ENCODE measurements at regions not wholly inside any gene's neighbourhood (a gene's known extent, or its start where the extent isn't known, plus 50 kb on each side); places are given as distances from the start of the nearest gene placed in this dataset.
"Not testable (repeated sequence)": the region's sequence is repeated elsewhere in the genome, so short reads cannot be mapped to it uniquely, and the experiment has no call there.

DNA sequence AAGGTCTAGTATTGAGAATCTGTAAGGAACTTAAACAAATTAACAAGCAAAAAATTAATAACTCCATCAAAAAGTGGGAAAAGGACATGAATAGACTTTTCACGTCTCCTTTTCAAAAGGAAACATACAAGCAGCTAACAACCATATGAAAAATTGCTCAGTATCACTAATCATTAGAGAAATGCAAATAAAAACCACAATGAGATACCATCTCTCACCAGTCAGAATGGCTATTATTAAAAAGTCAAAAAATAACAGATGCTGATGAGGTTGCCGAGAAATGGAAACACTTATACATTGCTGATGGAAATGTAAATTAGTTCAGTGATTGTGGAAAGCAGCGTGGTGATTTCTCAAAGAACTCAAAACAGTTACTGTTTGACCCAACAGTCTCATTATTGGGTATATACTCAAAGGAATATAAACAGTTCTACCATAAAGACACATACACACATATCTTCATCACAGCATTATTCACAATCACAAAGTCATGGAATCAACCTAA is 410.4 kb upstream of the SMIM31 start:
- DNase-seq: no peak

DNA sequence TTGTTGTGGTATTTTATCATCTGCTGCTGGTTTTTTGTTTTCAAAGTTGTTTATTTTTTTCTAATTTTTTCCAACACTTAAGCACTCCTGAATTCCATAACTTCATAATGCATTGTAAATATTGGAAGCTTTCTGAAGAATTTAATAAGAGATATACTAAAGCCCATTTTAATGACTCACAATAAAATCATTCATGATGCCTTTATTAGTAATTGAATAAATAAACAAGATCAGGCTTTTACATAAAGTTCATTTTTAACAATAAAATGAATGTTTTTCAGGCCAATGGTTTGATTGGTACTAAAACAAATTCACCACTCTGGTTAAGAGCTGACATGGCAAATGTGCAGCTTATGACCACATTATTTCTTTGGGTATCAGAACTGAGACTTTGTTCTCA is 408.2 kb upstream of the SMIM31 start:
- no peak for DNase-seq

DNA sequence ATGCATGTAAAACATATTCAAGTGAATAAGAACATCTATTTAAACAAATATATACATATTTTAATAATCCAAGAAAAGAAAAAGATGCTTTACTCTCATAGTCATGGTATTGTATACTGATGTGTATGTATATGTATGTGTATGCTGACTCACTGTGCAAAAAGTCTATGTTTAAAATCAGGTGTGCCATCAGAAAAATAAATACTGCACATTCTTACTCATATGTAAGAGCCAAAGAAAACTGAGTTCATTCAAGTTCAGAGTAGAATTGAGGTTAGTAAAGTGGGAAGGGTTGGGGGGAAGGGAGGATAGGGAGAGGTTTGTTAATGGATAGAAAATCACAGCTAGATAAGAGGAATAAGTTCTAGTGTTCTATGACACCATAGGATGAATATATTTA is 403.9 kb upstream of the SMIM31 start:
- DNase-seq: no peak

DNA sequence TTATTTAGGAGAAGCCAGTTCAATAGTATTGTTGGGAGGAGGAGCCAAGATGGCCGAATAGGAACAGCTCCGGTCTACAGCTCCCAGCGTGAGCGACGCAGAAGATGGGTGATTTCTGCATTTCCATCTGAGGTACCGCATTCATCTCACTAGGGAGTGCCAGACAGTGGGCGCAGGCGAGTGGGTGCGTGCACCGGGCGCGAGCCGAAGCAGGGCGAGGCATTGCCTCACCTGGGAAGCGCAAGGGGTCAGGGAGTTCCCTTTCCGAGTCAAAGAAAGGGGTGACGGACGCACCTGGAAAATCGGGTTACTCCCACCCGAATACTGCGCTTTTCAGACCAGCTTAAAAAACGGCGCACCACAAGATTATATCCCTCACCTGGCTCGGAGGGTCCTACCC is 403.2 kb upstream of the SMIM31 start:
- not testable (repeated sequence) for DNase-seq

DNA sequence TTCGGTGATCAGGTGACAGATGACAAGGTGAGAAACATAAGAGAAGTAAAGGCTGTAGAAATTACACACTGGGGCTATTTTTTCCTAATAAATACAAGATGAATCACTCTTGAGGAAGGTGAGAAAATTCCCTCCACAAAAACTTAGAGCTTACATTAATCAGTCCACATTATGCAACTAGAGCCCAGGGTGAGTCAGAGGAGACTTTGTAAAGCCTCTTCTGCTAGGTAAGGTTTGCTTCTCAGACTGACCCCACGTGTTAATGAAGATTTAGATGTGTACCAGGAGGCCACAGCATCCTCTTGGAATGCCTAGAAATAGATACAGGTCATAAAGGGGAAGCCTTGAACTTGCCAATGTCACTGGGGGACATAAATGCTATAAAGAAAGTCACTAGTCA is 396.0 kb upstream of the SMIM31 start:
- DNase-seq: no peak

DNA sequence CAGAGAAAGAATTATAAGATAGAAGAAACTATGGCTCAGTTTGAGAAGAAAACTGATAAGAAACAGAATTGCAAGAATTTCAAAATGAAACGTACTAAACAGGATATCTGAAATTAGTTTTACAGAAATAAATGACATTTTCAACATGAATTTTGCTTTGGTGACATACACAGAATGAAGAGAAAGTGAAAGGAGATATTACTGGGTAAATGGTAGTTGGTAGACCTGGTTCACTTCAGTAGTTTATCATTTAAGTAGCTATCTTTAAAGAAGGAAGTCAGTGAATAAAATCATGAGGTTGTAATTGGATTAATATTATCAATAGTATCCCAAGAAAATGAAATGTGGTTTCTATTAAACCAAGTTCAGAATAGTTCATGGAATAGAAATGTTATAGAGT is 395.5 kb upstream of the SMIM31 start:
- DNase-seq: no peak

DNA sequence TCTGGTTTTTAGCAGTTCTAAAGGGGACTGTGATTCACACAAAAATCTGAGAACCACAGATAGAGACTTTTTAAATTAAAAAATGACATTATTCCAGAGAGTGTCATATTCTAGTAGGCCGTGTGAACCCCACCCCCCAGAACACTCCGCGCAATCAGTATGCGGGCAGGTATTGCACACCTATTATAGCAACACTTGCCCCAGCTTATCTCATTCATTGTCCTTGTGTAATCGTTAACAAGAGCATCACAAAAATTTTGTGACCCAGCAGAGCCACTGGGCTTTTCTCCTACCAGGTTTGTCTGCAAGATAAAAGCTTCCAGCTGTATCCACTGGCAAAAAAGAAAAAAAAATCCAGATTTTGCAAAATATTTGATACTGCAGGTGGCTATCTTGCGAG is 394.1 kb upstream of the SMIM31 start:
- no peak for DNase-seq

DNA sequence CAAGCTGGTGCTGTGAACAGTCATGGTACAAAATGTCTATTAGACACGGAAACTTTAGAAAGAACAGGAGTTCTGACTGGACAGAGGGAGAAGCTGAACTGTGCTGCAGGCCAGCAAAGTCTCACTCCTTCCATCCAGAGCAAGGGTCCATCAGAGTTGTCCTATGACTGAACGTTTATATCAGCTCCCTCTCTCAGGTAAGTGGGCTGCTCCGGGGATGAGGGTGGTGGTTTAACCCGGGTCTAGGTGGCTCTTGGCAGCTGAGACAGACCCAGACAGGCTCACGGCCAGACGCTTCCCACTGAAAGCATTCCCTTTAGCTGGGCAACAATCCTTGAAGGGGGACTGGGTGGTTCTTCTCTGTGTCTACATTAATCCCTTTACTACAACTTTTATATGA is 385.0 kb upstream of the SMIM31 start:
- no peak for DNase-seq

DNA sequence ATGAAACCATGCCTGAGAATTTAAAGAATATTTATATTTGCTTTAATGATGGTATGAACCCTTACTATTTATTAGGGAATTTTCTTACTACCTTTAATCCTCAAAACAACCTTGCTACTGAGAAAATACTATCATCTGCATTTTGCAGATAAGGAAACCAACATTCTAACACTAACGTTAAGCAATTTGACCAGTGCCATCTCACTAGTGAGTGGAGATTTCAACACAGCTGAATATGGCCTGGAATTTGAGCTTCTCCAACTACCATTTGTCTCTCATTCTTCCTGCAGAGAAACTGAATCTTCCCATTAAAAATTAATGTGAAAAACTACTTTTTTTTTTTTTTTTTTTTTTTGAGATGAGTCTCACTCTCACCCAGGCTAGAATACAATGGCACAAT is 380.9 kb upstream of the SMIM31 start:
- no peak for DNase-seq

DNA sequence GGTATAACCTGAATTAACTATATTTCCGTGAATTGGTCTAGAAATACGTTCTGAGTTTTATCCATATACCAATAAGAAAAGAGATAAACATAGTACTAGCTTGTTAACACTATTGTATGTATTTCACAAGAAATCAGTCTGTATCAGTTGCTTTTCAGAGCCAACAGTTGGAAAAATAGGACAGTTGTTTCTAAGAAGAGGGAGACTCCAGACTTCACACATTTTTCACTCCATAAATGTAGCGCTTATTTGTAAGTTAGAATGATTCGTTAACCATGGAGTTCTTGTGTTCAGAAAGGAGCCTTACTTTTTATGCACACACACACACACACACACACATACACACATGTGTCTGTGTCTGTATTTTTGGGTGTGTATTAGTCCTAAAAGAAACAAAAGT is 376.7 kb upstream of the SMIM31 start:
- no peak for DNase-seq

DNA sequence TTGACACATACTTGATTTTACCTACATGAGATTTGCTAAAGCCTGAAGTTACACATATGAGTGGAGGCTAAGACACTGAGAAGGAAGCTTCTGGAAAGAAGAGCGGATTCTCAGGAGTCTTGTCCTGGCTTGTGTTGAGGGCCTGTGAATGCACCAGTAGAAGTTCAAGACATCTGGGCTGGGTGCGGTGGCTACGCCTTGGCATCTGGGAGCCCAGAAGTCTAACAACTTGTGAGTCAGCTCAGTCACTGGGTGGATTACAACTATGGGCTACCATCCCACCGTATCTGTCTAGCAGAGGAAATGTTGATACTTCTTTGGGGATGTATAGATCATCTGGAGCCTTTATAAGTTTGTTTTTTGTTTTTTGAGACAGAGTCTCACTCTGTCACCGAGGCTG is 375.6 kb upstream of the SMIM31 start:
- no peak for DNase-seq

DNA sequence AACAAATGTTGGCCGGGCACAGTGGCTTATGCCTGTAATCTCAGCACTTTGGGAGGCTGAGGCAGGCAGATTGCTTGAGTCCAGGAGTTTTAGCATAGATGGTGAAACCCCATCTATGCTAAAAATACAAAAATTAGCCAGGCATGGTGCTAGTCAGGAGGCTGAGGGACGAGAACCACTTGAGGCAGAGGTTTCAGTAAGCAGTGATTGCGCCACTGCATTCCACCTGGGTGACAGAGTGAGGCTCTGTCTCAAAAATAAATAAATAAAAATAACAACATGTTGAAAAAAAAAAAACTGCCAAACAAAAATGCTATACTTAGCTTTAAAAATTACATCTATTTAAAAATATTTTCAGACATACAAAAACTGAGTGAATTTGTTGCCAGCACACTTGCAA is 374.2 kb upstream of the SMIM31 start:
- DNase-seq: no peak

DNA sequence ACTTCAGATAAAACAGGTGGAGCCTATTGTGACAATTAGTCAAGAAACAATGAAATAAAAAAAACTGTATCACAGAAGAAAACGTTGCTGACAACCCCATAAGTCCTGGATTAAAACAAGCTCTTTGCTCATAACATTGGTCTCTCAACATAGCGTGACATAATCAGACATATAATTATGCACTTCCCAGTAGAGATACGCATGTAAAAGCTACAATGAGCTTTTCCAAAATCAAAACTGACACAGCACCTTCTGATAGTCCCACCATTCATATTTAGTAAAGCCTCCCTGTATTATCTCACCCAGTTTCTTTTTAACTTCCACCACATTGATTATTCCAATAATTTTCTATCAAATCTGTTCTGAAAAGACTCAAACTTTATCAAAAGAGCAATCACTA is 372.1 kb upstream of the SMIM31 start:
- DNase-seq: no peak

DNA sequence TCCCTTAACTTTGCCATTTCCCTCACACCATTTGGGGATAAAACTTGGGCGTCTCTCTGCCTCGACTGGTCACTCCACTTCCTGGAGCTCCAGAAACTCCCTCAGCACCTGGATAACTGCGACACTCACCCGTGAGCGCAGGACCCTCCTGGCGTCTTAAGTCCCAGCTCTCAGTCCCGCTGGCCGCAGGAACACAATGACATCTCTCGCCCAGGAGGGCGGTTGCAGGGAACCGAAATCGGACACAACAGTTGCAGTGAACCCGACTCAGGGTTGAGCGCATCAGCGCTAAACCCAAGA is 370.9 kb upstream of the SMIM31 start:
- no peak for DNase-seq

DNA sequence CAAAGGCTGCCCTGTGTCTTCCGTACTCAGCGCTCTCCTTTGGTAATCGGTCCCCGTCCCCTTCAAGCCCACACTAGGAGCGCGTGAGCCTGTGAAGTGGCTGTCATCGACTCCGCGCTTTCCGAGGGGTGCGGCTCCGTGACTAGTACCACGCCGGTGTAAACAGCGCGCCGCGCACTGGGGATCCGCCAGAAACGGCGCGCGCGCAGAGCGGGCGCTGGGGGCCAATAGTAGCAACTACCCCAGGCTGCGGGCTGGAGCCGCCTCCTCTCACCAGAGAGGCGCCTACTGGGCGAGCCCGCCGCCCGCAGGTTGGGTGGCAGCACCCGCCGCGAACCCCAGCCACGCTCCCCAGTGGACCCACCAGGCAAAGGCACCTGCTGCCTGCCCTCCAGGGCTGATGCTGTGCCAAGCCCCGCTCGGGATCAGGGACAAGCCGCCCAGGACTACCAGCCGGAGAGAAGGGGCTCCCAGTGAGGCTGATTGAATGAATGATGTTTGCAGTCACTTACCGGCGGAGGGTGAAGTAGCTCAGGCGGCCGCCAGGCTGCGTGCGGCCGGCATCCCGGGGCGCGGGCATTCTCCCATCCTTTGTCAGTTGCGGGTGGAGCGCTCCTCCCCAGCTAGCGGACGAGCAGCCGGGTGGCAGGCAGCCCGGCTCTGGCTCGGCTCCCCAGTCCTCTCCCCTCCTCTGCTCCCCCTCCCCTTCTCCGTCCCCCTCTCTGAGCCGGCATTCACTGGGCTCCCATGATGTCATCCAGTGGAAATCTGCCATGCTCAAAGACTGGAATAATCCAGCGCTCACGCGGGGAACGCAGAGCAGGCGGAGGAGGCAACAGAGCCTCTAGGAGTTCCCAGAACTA is 370.3 kb upstream of the SMIM31 start:
- DNase-seq: peak in 1 of 2 donors; percentile 0

DNA sequence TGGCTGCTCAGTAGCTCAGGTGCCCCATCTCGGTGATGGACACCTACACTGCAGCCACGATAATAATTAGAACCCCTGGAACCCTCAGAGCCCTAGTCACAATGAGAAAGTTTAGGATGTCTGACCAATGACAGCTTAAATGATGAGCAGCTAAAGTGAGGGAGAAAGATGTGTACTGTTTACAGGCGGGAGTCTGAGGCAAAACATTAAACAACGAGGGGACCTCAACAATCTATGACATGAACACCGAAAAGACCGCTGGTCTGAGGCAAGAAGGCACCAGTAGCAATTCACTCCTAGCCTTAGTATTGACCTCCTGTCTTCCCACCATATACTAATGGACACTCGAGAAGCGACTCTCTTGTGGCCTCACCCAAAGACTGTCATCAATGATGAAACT is 369.5 kb upstream of the SMIM31 start:
- no peak for DNase-seq

DNA sequence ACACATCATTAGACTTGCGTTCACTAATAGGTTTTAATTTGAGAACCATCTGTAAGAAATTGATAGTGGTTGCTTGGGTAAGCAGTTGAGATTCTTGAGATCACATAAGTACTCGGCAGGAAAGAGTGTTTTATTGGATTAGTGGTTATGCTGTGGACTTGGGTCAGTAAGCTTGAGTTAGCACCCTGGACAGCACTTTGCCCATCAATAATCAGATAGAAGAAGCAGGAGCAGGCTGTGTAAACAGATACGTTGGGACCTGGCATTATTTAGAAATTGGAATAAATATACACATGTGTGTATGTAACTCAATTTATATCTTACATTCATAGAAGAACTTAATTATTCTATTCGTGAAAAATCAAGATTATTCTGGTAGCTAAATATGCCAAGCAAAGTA is 357.5 kb upstream of the SMIM31 start:
- DNase-seq: no peak

DNA sequence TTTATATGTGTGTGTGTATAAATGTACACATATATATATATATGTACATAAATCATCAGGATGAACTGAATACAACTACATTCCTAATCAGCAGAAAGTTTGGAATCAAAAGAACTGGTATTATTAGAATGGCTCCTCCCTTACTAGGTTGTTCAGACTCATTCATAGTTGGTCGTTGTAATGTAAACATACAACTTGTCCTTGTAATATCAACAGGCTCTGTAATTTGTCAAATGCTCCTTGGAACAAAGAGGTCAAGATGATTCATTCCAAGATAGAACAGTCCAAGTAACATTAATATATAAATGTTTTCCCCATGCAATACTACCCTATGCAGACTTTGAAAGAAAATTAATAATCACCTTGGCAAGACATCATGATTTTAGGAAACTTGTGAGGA is 351.4 kb upstream of the SMIM31 start:
- DNase-seq: no peak

DNA sequence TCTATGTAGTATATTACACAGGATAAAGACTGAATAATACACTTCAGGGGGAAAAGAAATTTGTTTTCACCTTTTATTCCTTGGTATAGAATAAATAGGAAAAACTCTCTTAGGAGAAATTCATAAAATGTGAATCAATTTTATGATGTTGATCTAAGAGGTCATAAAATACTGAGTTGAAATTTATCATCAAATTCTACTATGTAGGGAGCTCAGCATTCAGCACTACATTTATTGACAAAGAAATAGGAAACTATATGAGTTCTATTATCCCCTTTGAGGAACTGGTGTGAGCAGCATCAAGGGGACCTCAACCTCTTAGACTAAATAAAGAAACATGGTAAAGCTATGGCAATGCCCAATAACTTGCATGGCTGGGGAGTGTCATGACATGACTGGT is 348.2 kb upstream of the SMIM31 start:
- DNase-seq: no peak

DNA sequence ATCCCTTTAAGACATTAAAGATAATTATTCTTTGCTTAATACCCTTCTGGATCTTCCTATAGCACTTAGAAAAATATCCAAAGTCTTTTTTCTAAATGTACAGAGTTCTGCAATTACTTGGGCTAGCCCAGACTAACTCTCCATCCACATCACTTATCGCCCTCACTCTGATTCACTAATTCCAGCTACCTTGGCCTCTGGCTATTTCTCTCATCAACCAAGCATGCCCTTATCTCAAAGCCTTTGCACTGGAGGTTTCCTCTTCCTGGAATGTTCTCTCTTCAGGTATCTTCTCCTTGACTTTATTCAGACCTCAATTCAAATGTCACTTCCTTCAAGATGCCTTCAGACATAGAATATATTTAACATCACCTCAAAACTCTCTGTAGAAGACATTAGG is 345.1 kb upstream of the SMIM31 start:
- DNase-seq: no peak

DNA sequence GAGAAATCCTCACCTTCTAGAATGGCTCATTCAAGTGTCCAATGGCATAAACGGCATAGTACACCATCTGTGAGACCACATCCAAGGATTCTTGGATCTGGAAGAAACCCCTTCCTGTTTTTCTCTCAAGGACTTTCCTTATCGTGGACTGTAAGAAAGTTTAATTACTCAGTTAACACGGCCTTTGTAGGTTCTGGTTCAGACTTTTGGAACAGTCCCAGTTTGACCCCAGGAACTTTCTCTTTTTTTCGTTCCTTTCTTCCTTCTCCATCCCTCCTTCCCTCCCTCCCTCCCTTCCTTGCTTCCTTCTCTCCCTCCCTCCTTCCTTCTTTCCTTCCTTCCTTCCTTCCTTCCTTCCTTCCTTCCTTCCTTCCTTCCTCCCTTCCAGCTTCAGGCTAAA is 343.5 kb upstream of the SMIM31 start:
- no peak for DNase-seq

DNA sequence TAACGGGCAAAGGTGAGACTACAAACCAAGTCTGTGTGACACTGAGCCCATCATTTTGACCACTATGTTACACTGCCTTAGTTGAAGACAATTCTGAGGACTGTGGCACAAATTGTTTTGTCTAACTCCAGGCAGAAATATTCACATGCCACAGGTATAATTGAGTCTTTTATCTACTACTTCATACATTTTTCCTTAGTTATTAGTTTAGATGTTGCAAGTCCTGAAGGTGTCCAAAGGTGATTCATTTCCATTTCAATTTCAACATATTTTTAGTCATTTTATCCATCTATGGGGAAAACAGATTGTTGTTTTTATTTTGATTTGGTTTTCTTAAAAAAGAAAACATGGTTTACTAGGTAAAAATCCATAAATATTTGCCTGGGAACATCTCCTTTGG is 341.7 kb upstream of the SMIM31 start:
- DNase-seq: no peak

DNA sequence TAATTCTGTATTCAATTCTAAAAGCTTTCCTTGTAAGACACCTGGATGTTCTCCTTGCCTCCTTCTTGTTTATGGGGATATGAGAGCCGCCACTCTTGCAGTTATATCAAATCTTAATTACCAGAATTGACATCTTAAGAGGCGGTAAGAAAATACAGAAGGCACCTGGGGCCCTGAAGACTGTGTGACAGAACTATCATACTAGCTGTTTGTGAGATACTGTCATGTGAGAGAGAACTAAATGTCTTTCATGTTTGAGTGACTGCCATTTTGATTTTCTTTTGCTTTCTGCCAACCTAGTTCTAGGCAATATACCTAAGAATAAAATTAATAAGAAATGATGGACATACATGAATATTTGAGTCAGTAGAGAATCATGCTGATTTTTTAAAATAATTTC is 340.2 kb upstream of the SMIM31 start:
- no peak for DNase-seq

DNA sequence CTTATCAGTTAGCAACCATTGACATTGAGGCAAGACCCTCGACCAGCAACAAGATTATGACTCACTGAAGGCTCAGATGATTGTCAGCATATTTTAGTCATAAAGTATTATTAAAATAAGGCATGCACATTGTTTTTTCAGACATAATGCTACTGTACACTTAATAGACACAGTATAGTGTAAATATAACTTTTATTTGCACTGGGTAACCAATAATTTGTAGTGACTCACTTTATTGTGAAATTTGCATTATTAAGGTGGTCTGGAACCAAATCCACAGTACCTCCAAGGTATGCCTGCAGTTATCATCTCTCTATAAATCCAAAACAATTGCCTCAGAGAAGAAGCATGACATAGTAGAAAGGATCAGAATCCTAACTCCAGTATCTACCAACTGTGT is 330.1 kb upstream of the SMIM31 start:
- DNase-seq: no peak

DNA sequence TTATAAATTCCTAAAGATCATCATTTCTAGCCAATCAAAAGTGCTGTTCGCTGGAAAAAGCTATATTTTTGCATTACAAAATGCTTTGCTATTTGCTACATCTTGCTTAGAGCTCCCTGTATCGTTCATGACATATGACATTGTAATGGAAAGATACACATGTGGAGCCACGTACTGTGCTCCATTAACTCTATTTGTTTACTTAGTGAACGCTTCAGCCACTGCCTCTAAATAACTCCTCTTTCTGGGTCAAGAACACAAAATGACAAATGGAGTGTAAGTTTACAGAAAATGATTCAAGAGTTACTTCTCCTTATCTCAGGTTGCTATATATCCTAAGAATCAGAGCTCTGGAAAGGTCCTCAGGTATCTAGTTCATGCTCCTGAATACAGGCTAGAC is 329.1 kb upstream of the SMIM31 start:
- no peak for DNase-seq
